GM12878 (cell line): ENCODE measurements at regions not wholly inside any gene's neighbourhood (a gene's known extent, or its start where the extent isn't known, plus 50 kb on each side); places are given as distances from the start of the nearest gene placed in this dataset.

Experiments
- ATAC-seq: fragments of 200-7000 bp; cut with Tn5 transposase; 3 replicates; pipeline ENCODE4 v1.9.1; 2020; ENCODE audit warnings: mild to moderate bottlenecking, moderate library complexity
- BruUV-seq: library from RNA; stranded (reverse); fragments of 400-500 nt; replicated peaks from 2 replicates; lab custom pipeline; 2021; lab: Mats Ljungman, UMichigan
- CTCF ChIA-PET: fragments of 300-600 bp; sonication (Branson Sonifier 250); formaldehyde crosslinking; extraction: SDS; loops from one replicate; lab custom pipeline; 2021; ENCODE audit warnings: inconsistent platforms; lab: Yijun Ruan, JAX
- POLR2A ChIA-PET: fragments of 350-600 bp; formaldehyde crosslinking; extraction: SDS; loops from one replicate; lab custom pipeline; 2021; ENCODE audit warnings: inconsistent platforms; lab: Charles Lee
- RAD21 ChIA-PET: fragments of 300-600 bp; sonication (Branson Sonifier 250); formaldehyde crosslinking; loops from one replicate; lab custom pipeline; 2023; ENCODE audit warnings: antibody characterized with exemption; ENCODE audit not compliant: unreplicated experiment; lab: Charles Lee
- SMC1A ChIA-PET: fragments of 300-600 bp; sonication (Branson Sonifier 250); formaldehyde crosslinking; loops from one replicate; lab custom pipeline; 2023; ENCODE audit not compliant: unreplicated experiment, uncharacterized antibody; lab: Charles Lee
- DNase-seq: peaks from one replicate; pipeline ENCODE4 v3.0.0-alpha.2; 2011; ENCODE audit warnings: low read depth, low spot score
- FAIRE-seq: peaks from 3 replicates; lab custom pipeline; 2011; peaks lifted over from hg19 to GRCh38; lab: Jason Lieb, UNC
- H2AFZ ChIP-seq: 2 replicates; pipeline ENCODE4 v1.6.0; 2011; ENCODE audit warnings: low read depth, low read length, control low read depth; ENCODE audit not compliant: control insufficient read depth
- H3K27ac ChIP-seq: 2 replicates; pipeline ENCODE4 v1.5.1; 2011; ENCODE audit warnings: control low read depth; ENCODE audit not compliant: control insufficient read depth, insufficient read depth
- H3K27me3 ChIP-seq, 2 experiments: replicated peaks in 1 of 2; 2 replicates each; pipeline versions ENCODE4 v1.6.0 to v1.6.1; 2011; ENCODE audit warnings: low read length in 1 of 2; ENCODE audit not compliant: control insufficient read depth in 2 of 2, insufficient read depth in 2 of 2
- H3K36me3 ChIP-seq, 2 experiments: 2 replicates each; pipeline ENCODE4 v1.5.1; 2011; ENCODE audit warnings: low read length in 1 of 2; ENCODE audit not compliant: control insufficient read depth in 2 of 2, insufficient read depth in 2 of 2
- H3K4me1 ChIP-seq: 2 replicates; pipeline ENCODE4 v1.6.1; 2011; ENCODE audit warnings: mild to moderate bottlenecking, low read length, moderate library complexity, mixed read lengths; ENCODE audit not compliant: control insufficient read depth, insufficient read depth
- H3K4me2 ChIP-seq: 2 replicates; pipeline ENCODE4 v1.6.0; 2011; ENCODE audit warnings: control low read depth; ENCODE audit not compliant: control insufficient read depth, insufficient read depth
- H3K4me3 ChIP-seq: fragments of 200-600 bp; sonication (generic); 2 replicates; pipeline ENCODE4 v1.5.1; 2016
- H3K79me2 ChIP-seq: 2 replicates; pipeline ENCODE4 v1.6.0; 2011; ENCODE audit warnings: low read length; ENCODE audit not compliant: control insufficient read depth, insufficient read depth
- H3K9ac ChIP-seq: 2 replicates; pipeline ENCODE4 v1.8.0; 2011; ENCODE audit warnings: low read length, control low read depth, mixed read lengths; ENCODE audit not compliant: control insufficient read depth, insufficient read depth
- H3K9me3 ChIP-seq: replicated peaks from 3 replicates; pipeline ENCODE4 v1.5.1; 2011; ENCODE audit warnings: mild to moderate bottlenecking, low read length; ENCODE audit not compliant: control insufficient read depth, insufficient read depth
- H4K20me1 ChIP-seq: 2 replicates; pipeline ENCODE4 v1.6.0; 2011; ENCODE audit not compliant: control insufficient read depth, insufficient read depth
- CBFB ChIP-seq: IDR thresholded peaks from 2 replicates; pipeline ENCODE4 v1.6.1; 2016; ENCODE audit warnings: antibody characterized with exemption, low read depth
- CREM ChIP-seq: IDR thresholded peaks from 2 replicates; pipeline ENCODE4 v1.6.1; 2014; ENCODE audit warnings: antibody characterized with exemption, low read depth
- FOXM1 ChIP-seq: IDR thresholded peaks from 2 replicates; pipeline ENCODE4 v1.6.1; 2012; ENCODE audit warnings: low read depth, mild to moderate bottlenecking, inconsistent platforms, low read length, moderate library complexity
- HDGF ChIP-seq: fragments of 450-650 bp; IDR thresholded peaks from 2 replicates; pipeline ENCODE4 v1.6.1; 2016; ENCODE audit warnings: antibody characterized with exemption
- IKZF1 ChIP-seq: fragments of 450-650 bp; conservative IDR thresholded peaks from 2 replicates; pipeline ENCODE4 v1.6.1; 2017; ENCODE audit warnings: antibody characterized with exemption, mild to moderate bottlenecking
- MEF2B ChIP-seq: fragments of 450-650 bp; IDR thresholded peaks from 2 replicates; pipeline ENCODE4 v1.6.1; 2018; ENCODE audit warnings: mild to moderate bottlenecking, moderate library complexity; ENCODE audit not compliant: partially characterized antibody, poor library complexity, severe bottlenecking
- POLR2AphosphoS5 ChIP-seq: IDR thresholded peaks from 2 replicates; pipeline ENCODE4 v1.6.1; 2011; ENCODE audit warnings: mild to moderate bottlenecking, low read length, inconsistent platforms
- RCOR1 ChIP-seq: conservative IDR thresholded peaks from 2 replicates; pipeline ENCODE4 v1.6.1; 2012; ENCODE audit warnings: low read depth, low read length, improper control_type of control experiment
- RELB ChIP-seq: fragments of 450-650 bp; IDR thresholded peaks from 2 replicates; pipeline ENCODE4 v1.6.1; 2017; ENCODE audit warnings: low read depth, mild to moderate bottlenecking, moderate library complexity
- RFX5 ChIP-seq: IDR thresholded peaks from 2 replicates; pipeline ENCODE4 v1.6.1; 2011; ENCODE audit warnings: low read depth, low read length, improper control_type of control experiment
- SMARCA5 ChIP-seq: fragments of 450-650 bp; IDR thresholded peaks from 2 replicates; pipeline ENCODE4 v1.6.1; 2017; ENCODE audit warnings: mild to moderate bottlenecking
- WRNIP1 ChIP-seq: IDR thresholded peaks from 2 replicates; pipeline ENCODE4 v1.6.1; 2011; ENCODE audit warnings: low read depth, low read length, improper control_type of control experiment, borderline replicate concordance
- ZBTB11 ChIP-seq: fragments of 450-650 bp; formaldehyde crosslinking; IDR thresholded peaks from 2 replicates; pipeline ENCODE4 v1.5.0; 2022; ENCODE audit warnings: mild to moderate bottlenecking, missing genetic modification characterization
- WGBS: methylation state at CpG from one replicate; pipeline ENCODE4 v1.1.6; 2016; ENCODE audit warnings: low lambda C conversion rate; ENCODE audit not compliant: insufficient replicate concordance, insufficient coverage; ENCODE audit errors: missing lambda C conversion rate; 5-methylcytosine and 5-hydroxymethylcytosine counted together
- in situ Hi-C: fragments of 300-500 bp; cut with MboI; formaldehyde crosslinking; loops from 9 replicates; pipeline ENCODE4 v1.14.3; 2018; ENCODE audit warnings: mixed read lengths
- intact Hi-C: fragments of 100-400 bp; cut with micrococcal nuclease; formaldehyde crosslinking; loops from one replicate; pipeline ENCODE4 v1.14.2; 2022; ENCODE audit not compliant: unreplicated experiment
- TF ChIP-seq, protein P1 (sequence below): fragments of 450-650 bp; IDR thresholded peaks from 2 replicates; pipeline ENCODE4 v1.6.1; 2016; ENCODE audit warnings: mild to moderate bottlenecking
- TF ChIP-seq, protein P2 (sequence below): IDR thresholded peaks from 2 replicates; pipeline ENCODE4 v1.6.1; 2012; ENCODE audit warnings: low read depth, low read length, improper control_type of control experiment
- TF ChIP-seq, protein P3 (sequence below): fragments of 450-650 bp; IDR thresholded peaks from 2 replicates; pipeline ENCODE4 v1.6.1; 2017; ENCODE audit warnings: mild to moderate bottlenecking, moderate library complexity

- Histone ChIP-seq H3K4me3 (no peak overlapping the region), H3K27me3 (no peaks in the 10 kb centered on the region), H2AFZ (no peak overlapping the region), H3K9me3 (no peaks in the 10 kb centered on the region), H3K36me3 (no peaks in the 10 kb centered on the region), H3K9ac (no peak overlapping the region), H4K20me1 (no peaks in the 10 kb centered on the region), H3K4me1 (no peaks in the 10 kb centered on the region), H3K27ac (no peak overlapping the region), H3K79me2 (no peaks in the 10 kb centered on the region), H3K4me2 (no peak overlapping the region)
- 45% methylated on average over 1 of the region's 1 CpG for WGBS
- no peak for DNase-seq
- intact Hi-C loops (no loop called here), in situ Hi-C loops (no loop called here)
- no TSS peak for BruUV-seq
- ChIA-PET CTCF (no interaction called here), RAD21 (no interaction called here), SMC1A (no interaction called here), POLR2A (no interaction called here)
- no peak for FAIRE-seq
- no peak for ATAC-seq
- no peak for TF ChIP-seq RELB
- TF ChIP-seq HDGF, result no peak
- TF ChIP-seq SMARCA5, result no peak
- no peak for TF ChIP-seq POLR2AphosphoS5
- no peak for TF ChIP-seq IKZF1
- TF ChIP-seq, protein P1, sequence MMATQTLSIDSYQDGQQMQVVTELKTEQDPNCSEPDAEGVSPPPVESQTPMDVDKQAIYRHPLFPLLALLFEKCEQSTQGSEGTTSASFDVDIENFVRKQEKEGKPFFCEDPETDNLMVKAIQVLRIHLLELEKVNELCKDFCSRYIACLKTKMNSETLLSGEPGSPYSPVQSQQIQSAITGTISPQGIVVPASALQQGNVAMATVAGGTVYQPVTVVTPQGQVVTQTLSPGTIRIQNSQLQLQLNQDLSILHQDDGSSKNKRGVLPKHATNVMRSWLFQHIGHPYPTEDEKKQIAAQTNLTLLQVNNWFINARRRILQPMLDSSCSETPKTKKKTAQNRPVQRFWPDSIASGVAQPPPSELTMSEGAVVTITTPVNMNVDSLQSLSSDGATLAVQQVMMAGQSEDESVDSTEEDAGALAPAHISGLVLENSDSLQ, result no peak
- no peak for TF ChIP-seq MEF2B
- TF ChIP-seq CREM, result no peak
- TF ChIP-seq, protein P2, sequence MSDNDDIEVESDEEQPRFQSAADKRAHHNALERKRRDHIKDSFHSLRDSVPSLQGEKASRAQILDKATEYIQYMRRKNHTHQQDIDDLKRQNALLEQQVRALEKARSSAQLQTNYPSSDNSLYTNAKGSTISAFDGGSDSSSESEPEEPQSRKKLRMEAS, result no peak
- TF ChIP-seq FOXM1, result no peak
- TF ChIP-seq RFX5, result no peak
- TF ChIP-seq CBFB, result no peak
- TF ChIP-seq, protein P3, sequence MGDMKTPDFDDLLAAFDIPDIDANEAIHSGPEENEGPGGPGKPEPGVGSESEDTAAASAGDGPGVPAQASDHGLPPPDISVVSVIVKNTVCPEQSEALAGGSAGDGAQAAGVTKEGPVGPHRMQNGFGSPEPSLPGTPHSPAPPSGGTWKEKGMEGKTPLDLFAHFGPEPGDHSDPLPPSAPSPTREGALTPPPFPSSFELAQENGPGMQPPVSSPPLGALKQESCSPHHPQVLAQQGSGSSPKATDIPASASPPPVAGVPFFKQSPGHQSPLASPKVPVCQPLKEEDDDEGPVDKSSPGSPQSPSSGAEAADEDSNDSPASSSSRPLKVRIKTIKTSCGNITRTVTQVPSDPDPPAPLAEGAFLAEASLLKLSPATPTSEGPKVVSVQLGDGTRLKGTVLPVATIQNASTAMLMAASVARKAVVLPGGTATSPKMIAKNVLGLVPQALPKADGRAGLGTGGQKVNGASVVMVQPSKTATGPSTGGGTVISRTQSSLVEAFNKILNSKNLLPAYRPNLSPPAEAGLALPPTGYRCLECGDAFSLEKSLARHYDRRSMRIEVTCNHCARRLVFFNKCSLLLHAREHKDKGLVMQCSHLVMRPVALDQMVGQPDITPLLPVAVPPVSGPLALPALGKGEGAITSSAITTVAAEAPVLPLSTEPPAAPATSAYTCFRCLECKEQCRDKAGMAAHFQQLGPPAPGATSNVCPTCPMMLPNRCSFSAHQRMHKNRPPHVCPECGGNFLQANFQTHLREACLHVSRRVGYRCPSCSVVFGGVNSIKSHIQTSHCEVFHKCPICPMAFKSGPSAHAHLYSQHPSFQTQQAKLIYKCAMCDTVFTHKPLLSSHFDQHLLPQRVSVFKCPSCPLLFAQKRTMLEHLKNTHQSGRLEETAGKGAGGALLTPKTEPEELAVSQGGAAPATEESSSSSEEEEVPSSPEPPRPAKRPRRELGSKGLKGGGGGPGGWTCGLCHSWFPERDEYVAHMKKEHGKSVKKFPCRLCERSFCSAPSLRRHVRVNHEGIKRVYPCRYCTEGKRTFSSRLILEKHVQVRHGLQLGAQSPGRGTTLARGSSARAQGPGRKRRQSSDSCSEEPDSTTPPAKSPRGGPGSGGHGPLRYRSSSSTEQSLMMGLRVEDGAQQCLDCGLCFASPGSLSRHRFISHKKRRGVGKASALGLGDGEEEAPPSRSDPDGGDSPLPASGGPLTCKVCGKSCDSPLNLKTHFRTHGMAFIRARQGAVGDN, result no peak
- no peak for TF ChIP-seq WRNIP1
- no peak for TF ChIP-seq RCOR1
- no peak for TF ChIP-seq ZBTB11 (CRISPR knock-in tag)
These were observed 288.0 kb downstream of the SLC6A15 start for GRCh38 chr12:84624601-84625000.
